ENCODE measurements at regions not wholly inside any gene's neighbourhood (a gene's known extent, or its start where the extent isn't known, plus 50 kb on each side); places are given as distances from the start of the nearest gene placed in this dataset.

GRCh38 chr5:33339413-33339812, 101.4 kb upstream of the TARS1 start:
- TF ChIP-seq CTCF (IDR thresholded peaks at IDR 0.05; ENCODE audit: low read depth, low read length): no peak
- TF ChIP-seq EZH2phosphoT487 (IDR thresholded peaks at IDR 0.05; ENCODE audit: low read depth): no peak
